ENCODE measurements at regions not wholly inside any gene's neighbourhood (a gene's known extent, or its start where the extent isn't known, plus 50 kb on each side); places are given as distances from the start of the nearest gene placed in this dataset.

DNA sequence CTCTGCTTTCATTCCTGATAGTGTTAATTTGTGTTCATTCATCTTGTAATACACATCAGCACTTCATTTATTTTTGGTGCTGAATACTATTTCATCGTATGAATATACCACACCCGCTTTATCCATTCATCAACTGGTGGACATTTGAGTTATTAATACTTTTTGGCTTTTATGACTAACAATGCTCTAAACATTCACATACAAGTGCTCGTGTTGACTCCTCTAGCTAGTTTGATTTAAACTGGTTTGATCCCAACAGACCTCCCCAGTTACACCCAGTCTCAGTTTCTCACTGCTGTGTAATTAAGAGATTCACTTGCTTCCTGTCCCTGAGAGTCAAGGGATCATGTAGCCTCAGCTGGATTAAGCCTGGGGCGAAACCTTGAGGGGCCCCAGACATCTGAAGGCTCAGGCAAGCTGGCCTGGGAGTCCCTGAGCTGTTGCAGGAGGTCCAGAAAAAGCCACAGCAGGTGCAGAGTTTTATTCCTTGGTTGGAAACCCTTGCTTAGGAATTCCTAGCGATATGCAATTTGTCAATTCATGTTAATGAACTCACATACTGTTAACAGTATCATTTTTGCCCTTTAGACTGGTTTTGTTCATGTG is 52.8 kb upstream of the CLDN24 start:
- no TSS peak for BruUV-seq (replicated peaks)
- H3K79me2 ChIP-seq (ENCODE audit: control insufficient read depth, insufficient read depth, low read length), result no peaks in the 10 kb centered on the region
- H3K9me3 ChIP-seq (replicated peaks; ENCODE audit: control insufficient read depth, insufficient read depth, low read length), result no peaks in the 10 kb centered on the region; the same call in 2 of the 3 replicates
- no peak overlapping the region for H3K27ac ChIP-seq (ENCODE audit: control insufficient read depth, insufficient read depth)
- ChIA-PET CTCF (no interaction called here), RAD21 (ENCODE audit: unreplicated experiment) (no interaction called here), SMC1A (ENCODE audit: uncharacterized antibody, unreplicated experiment) (no interaction called here), POLR2A (interaction anchor here (0.7 kb wide), 1 partner anchor 199 kb away, joined by 4 read pairs; no protein-coding TSS in a partner anchor)
- no peak for TF ChIP-seq HDAC2 (IDR thresholded peaks at IDR 0.05)
- no peak for TF ChIP-seq MTA2 (IDR thresholded peaks at IDR 0.05; ENCODE audit: low read depth)
- TF ChIP-seq WRNIP1 (IDR thresholded peaks at IDR 0.05; ENCODE audit: borderline replicate concordance, low read depth, low read length), result no peak
- TF ChIP-seq, protein P1, sequence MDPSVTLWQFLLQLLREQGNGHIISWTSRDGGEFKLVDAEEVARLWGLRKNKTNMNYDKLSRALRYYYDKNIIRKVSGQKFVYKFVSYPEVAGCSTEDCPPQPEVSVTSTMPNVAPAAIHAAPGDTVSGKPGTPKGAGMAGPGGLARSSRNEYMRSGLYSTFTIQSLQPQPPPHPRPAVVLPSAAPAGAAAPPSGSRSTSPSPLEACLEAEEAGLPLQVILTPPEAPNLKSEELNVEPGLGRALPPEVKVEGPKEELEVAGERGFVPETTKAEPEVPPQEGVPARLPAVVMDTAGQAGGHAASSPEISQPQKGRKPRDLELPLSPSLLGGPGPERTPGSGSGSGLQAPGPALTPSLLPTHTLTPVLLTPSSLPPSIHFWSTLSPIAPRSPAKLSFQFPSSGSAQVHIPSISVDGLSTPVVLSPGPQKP (IDR thresholded peaks at IDR 0.05; ENCODE audit: low read depth, low read length), result no peak
- no peak for TF ChIP-seq SIN3A (IDR thresholded peaks at IDR 0.05; ENCODE audit: low read depth, low read length)
- no peak for TF ChIP-seq BMI1 (IDR thresholded peaks at IDR 0.05; ENCODE audit: borderline replicate concordance)
- TF ChIP-seq SMAD5 (IDR thresholded peaks at IDR 0.05; ENCODE audit: low read depth), result no peak
- TF ChIP-seq STAT3 (IDR thresholded peaks at IDR 0.05; ENCODE audit: low read depth, low read length), result no peak
- no peak for TF ChIP-seq BCL11A (IDR thresholded peaks at IDR 0.05; ENCODE audit: low read depth, low read length)
- TF ChIP-seq CHD4 (IDR thresholded peaks at IDR 0.05), result no peak
- TF ChIP-seq, protein P2, sequence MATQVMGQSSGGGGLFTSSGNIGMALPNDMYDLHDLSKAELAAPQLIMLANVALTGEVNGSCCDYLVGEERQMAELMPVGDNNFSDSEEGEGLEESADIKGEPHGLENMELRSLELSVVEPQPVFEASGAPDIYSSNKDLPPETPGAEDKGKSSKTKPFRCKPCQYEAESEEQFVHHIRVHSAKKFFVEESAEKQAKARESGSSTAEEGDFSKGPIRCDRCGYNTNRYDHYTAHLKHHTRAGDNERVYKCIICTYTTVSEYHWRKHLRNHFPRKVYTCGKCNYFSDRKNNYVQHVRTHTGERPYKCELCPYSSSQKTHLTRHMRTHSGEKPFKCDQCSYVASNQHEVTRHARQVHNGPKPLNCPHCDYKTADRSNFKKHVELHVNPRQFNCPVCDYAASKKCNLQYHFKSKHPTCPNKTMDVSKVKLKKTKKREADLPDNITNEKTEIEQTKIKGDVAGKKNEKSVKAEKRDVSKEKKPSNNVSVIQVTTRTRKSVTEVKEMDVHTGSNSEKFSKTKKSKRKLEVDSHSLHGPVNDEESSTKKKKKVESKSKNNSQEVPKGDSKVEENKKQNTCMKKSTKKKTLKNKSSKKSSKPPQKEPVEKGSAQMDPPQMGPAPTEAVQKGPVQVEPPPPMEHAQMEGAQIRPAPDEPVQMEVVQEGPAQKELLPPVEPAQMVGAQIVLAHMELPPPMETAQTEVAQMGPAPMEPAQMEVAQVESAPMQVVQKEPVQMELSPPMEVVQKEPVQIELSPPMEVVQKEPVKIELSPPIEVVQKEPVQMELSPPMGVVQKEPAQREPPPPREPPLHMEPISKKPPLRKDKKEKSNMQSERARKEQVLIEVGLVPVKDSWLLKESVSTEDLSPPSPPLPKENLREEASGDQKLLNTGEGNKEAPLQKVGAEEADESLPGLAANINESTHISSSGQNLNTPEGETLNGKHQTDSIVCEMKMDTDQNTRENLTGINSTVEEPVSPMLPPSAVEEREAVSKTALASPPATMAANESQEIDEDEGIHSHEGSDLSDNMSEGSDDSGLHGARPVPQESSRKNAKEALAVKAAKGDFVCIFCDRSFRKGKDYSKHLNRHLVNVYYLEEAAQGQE (IDR thresholded peaks at IDR 0.05; ENCODE audit: low read depth, low read length), result no peak
- TF ChIP-seq MTA3 (IDR thresholded peaks at IDR 0.05; ENCODE audit: borderline replicate concordance, low read length), result no peak
- TF ChIP-seq IRF3 (IDR thresholded peaks at IDR 0.05), result no peak
- no peak for TF ChIP-seq SRF (IDR thresholded peaks at IDR 0.05; ENCODE audit: low read depth in 2 of 2, low read length in 2 of 2)
- TF ChIP-seq, protein P3, sequence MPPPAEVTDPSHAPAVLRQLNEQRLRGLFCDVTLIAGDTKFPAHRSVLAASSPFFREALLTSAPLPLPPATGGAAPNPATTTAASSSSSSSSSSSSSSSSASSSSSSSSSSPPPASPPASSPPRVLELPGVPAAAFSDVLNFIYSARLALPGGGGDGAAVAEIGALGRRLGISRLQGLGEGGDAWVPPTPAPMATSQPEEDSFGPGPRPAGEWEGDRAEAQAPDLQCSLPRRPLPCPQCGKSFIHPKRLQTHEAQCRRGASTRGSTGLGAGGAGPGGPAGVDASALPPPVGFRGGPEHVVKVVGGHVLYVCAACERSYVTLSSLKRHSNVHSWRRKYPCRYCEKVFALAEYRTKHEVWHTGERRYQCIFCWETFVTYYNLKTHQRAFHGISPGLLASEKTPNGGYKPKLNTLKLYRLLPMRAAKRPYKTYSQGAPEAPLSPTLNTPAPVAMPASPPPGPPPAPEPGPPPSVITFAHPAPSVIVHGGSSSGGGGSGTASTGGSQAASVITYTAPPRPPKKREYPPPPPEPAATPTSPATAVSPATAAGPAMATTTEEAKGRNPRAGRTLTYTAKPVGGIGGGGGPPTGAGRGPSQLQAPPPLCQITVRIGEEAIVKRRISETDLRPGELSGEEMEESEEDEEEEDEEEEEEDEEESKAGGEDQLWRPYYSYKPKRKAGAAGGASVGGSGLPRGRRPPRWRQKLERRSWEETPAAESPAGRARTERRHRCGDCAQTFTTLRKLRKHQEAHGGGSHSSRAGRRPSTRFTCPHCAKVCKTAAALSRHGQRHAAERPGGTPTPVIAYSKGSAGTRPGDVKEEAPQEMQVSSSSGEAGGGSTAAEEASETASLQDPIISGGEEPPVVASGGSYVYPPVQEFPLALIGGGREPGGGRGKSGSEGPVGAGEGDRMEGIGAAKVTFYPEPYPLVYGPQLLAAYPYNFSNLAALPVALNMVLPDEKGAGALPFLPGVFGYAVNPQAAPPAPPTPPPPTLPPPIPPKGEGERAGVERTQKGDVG (CRISPR knock-in tag; IDR thresholded peaks at IDR 0.05), result no peak
- 21% methylated on average over 5 of the region's 5 CpGs for WGBS (ENCODE audit: insufficient coverage, insufficient replicate concordance, low lambda C conversion rate, missing lambda C conversion rate)
- no peak overlapping the region for H3K4me2 ChIP-seq (ENCODE audit: control insufficient read depth, insufficient read depth)
- H3K36me3 ChIP-seq (ENCODE audit: control insufficient read depth in 2 of 2, insufficient read depth in 2 of 2, low read length in 1 of 2), result no peaks in the 10 kb centered on the region
- H3K4me3 ChIP-seq, result no peak overlapping the region
- no peaks in the 10 kb centered on the region for H3K27me3 ChIP-seq (replicated peaks in 1 of 2; ENCODE audit: control insufficient read depth in 2 of 2, insufficient read depth in 2 of 2, low read length in 1 of 2)
- no peak overlapping the region for H3K9ac ChIP-seq (ENCODE audit: control insufficient read depth, insufficient read depth, low read length)
- no peaks in the 10 kb centered on the region for H4K20me1 ChIP-seq (ENCODE audit: control insufficient read depth, insufficient read depth)
- in situ Hi-C loops (cut with MboI), result no loop called here
- DNase-seq (ENCODE audit: low read depth, low spot score) (no peak), FAIRE-seq (no peak), ATAC-seq (no peak)
- H3K4me1 ChIP-seq (ENCODE audit: control insufficient read depth, insufficient read depth, low read length), result no peaks in the 10 kb centered on the region
- no peak overlapping the region for H2AFZ ChIP-seq (ENCODE audit: control insufficient read depth, low read depth, low read length)
- intact Hi-C loops (cut with micrococcal nuclease; ENCODE audit: unreplicated experiment), result no loop called here

Data from GM12878 (cell line).